Lower leg skin (tissue), 4 donors: ENCODE measurements at regions not wholly inside any gene's neighbourhood (a gene's known extent, or its start where the extent isn't known, plus 50 kb on each side); places are given as distances from the start of the nearest gene placed in this dataset.
"Not testable (repeated sequence)": the region's sequence is repeated elsewhere in the genome, so short reads cannot be mapped to it uniquely, and the experiment has no call there.

ENCODE experiments used
- DNase-seq, 2 donors: peaks; one replicate each; pipeline ENCODE4 v3.0.0-alpha.2; 2019; ENCODE audit warnings: low spot score in 2 of 2
- H3K4me3 ChIP-seq: fragments of 200-600 bp; sonication (generic); 2 replicates; pipeline ENCODE4 v1.5.1; 2017; ENCODE audit warnings: mild to moderate bottlenecking, low read depth; ENCODE audit not compliant: poor library complexity, severe bottlenecking
- CTCF ChIP-seq, 3 donors: fragments of 450-650 bp; IDR thresholded peaks; one replicate each; pipeline ENCODE4 v1.5.1; 2016; ENCODE audit warnings: antibody characterized with exemption in 3 of 3, mild to moderate bottlenecking in 3 of 3, moderate library complexity in 2 of 3
- POLR2A ChIP-seq, 2 donors: fragments of 450-650 bp; IDR thresholded peaks; one replicate each; pipeline ENCODE4 v1.6.1; 2016 to 2017; ENCODE audit warnings: antibody characterized with exemption in 2 of 2, mild to moderate bottlenecking in 1 of 2, moderate library complexity in 1 of 2
- WGBS, 2 donors: methylation state at CpG; one replicate each; pipeline ENCODE4 v1.1.5; 2018; 5-methylcytosine and 5-hydroxymethylcytosine counted together
- intact Hi-C: fragments of 100-400 bp; cut with DNase I; formaldehyde crosslinking; loops from one replicate; pipeline ENCODE4 v1.15.0; 2023; ENCODE audit warnings: low total_unique reads

GRCh38 chr17:20721171-20721570 lies 141.6 kb downstream of the CDRT15L2 start:
- WGBS, 2 donors, result 38 to 53% methylated on average over 5 of the region's 5 CpGs
- DNase-seq, result no peak
- TF ChIP-seq CTCF (IDR thresholded peaks at IDR 0.05), result no peak
- no peak for TF ChIP-seq POLR2A (IDR thresholded peaks at IDR 0.05)
- no peak overlapping the region for H3K4me3 ChIP-seq
- intact Hi-C loops, result no loop called here

- DNase-seq, H3K4me3 ChIP-seq, intact Hi-C loops: not testable (repeated sequence)
- WGBS, 2 donors, result 93% methylated on average over 1 of the region's 1 CpG
These were observed 144.9 kb downstream of the CDRT15L2 start for GRCh38 chr17:20724391-20724790.

GRCh38 chr17:20727201-20727600 lies 147.7 kb downstream of the CDRT15L2 start:
- intact Hi-C loops, DNase-seq, H3K4me3 ChIP-seq: not testable (repeated sequence)
- WGBS, 2 donors, result 84 to 85% methylated on average over 7 of the region's 7 CpGs

GRCh38 chr17:20728181-20728580 lies 148.7 kb downstream of the CDRT15L2 start:
- intact Hi-C loops, result no loop called here
- TF ChIP-seq CTCF (IDR thresholded peaks at IDR 0.05) (no peak), POLR2A (IDR thresholded peaks at IDR 0.05) (no peak)
- 70 to 82% methylated on average over 1 of the region's 1 CpG for whole genome bisulfite sequencing, 2 donors
- no peak for DNase-seq
- no peak overlapping the region for H3K4me3 ChIP-seq

- WGBS, 2 donors, result 72 to 78% methylated on average over 6 of the region's 6 CpGs
- intact Hi-C loops, DNase-seq, H3K4me3 ChIP-seq: not testable (repeated sequence)
These were observed 151.6 kb downstream of the CDRT15L2 start for GRCh38 chr17:20731131-20731530.

- no peak overlapping the region for H3K4me3 ChIP-seq
- 93 to 96% methylated on average over 13 of the region's 13 CpGs for WGBS, 2 donors
- TF ChIP-seq POLR2A (IDR thresholded peaks at IDR 0.05), result no peak
- no peak for TF ChIP-seq CTCF (IDR thresholded peaks at IDR 0.05)
- intact Hi-C loops, result no loop called here
- no peak for DNase-seq
These were observed 154.4 kb downstream of the CDRT15L2 start for GRCh38 chr17:20733923-20734322.

- no peak for DNase-seq
- 82 to 84% methylated on average over 3 of the region's 3 CpGs for WGBS, 2 donors
- TF ChIP-seq POLR2A (IDR thresholded peaks at IDR 0.05) (no peak), CTCF (IDR thresholded peaks at IDR 0.05) (no peak)
- intact Hi-C loops, result no loop called here
- no peak overlapping the region for H3K4me3 ChIP-seq
These were observed 156.3 kb downstream of the CDRT15L2 start for GRCh38 chr17:20735796-20736195.

- H3K4me3 ChIP-seq, intact Hi-C loops, DNase-seq: not testable (repeated sequence)
- WGBS, 2 donors, result 65 to 66% methylated on average over 7 of the region's 7 CpGs
These were observed 158.1 kb downstream of the CDRT15L2 start for GRCh38 chr17:20737636-20738035.
